T-cell (primary cell): ENCODE measurements at regions not wholly inside any gene's neighbourhood (a gene's known extent, or its start where the extent isn't known, plus 50 kb on each side); places are given as distances from the start of the nearest gene placed in this dataset.

ENCODE experiments used
- ATAC-seq, 4 experiments: fragments of 200-7000 bp in 3 of 4; fragments of 150-1000 bp in 1 of 4; cut with Tn5 transposase; replicated peaks in 1 of 4; 1 replicate in 3 of 4; 2 replicates in 1 of 4; pipeline ENCODE4 v1.10.0; 2021; ENCODE audit warnings: moderate library complexity in 3 of 4, mild to moderate bottlenecking in 2 of 4, moderate number of reproducible peaks in 1 of 4
- CTCF ChIA-PET, 2 donors: fragments of 300-600 bp; sonication (Branson Sonifier 250); formaldehyde crosslinking; loops; one replicate each; lab custom pipeline; 2022; ENCODE audit warnings: antibody characterized with exemption in 2 of 2; lab: Charles Lee
- POLR2A ChIA-PET, 2 donors: fragments of 300-600 bp; sonication (Branson Sonifier 250); formaldehyde crosslinking; loops; one replicate each; lab custom pipeline; 2022; ENCODE audit warnings: antibody characterized with exemption in 2 of 2; lab: Charles Lee
- DNase-seq, 35 experiments: peaks; one replicate each; pipeline versions ENCODE4 v3.0.0 to v3.0.0-alpha.2; 2013 to 2023
- H3K27ac ChIP-seq: one replicate; pipeline ENCODE4 v1.5.1; 2013; ENCODE audit warnings: low read length
- H3K27me3 ChIP-seq, 2 experiments: replicated peaks in 1 of 2; 1 replicate in 1 of 2; 2 replicates in 1 of 2; pipeline versions ENCODE4 v1.6.1 to v1.7.0; 2013; ENCODE audit warnings: low read length in 1 of 2, mixed read lengths in 1 of 2; ENCODE audit not compliant: control insufficient read depth in 2 of 2, insufficient read depth in 2 of 2; ENCODE audit errors: extremely low read depth in 1 of 2
- H3K36me3 ChIP-seq, 2 donors: 1 replicate in 1 of 2; 2 replicates in 1 of 2; pipeline versions ENCODE4 v1.6.1 to v1.7.0; 2013; ENCODE audit warnings: low read length in 1 of 2; ENCODE audit not compliant: control insufficient read depth in 2 of 2, insufficient read depth in 1 of 2; ENCODE audit errors: extremely low read depth in 1 of 2
- H3K4me1 ChIP-seq, 2 experiments: 1 replicate in 1 of 2; 2 replicates in 1 of 2; pipeline versions ENCODE4 v1.6.1 to v1.7.0; 2013; ENCODE audit warnings: low read length in 2 of 2, mixed read lengths in 1 of 2; ENCODE audit not compliant: insufficient read depth in 2 of 2, control insufficient read depth in 1 of 2; ENCODE audit errors: extremely low read depth in 1 of 2
- H3K4me3 ChIP-seq, 2 donors: 1 replicate in 1 of 2; 2 replicates in 1 of 2; pipeline versions ENCODE4 v1.5.1 to v1.7.0; 2013; ENCODE audit warnings: mild to moderate bottlenecking in 2 of 2, low read length in 1 of 2, moderate library complexity in 1 of 2; ENCODE audit not compliant: control insufficient read depth in 1 of 2; ENCODE audit errors: extremely low read depth in 1 of 2
- H3K9me3 ChIP-seq: 2 replicates; pipeline ENCODE4 v1.7.0; 2013
- H3K27ac Mint-ChIP-seq, 2 donors: one replicate each; pipeline ENCODE4 v1.8.0; 2020 to 2021; ENCODE audit warnings: mild to moderate bottlenecking in 2 of 2, mixed read lengths in 2 of 2
- H3K27me3 Mint-ChIP-seq, 2 donors: one replicate each; pipeline ENCODE4 v1.8.0; 2021 to 2022; ENCODE audit warnings: mixed read lengths in 2 of 2
- H3K36me3 Mint-ChIP-seq: one replicate; pipeline ENCODE4 v1.8.0; 2021; ENCODE audit warnings: mixed read lengths
- H3K4me1 Mint-ChIP-seq, 3 donors: one replicate each; pipeline ENCODE4 v1.8.0; 2020 to 2022; ENCODE audit warnings: mixed read lengths in 3 of 3, mild to moderate bottlenecking in 1 of 3
- H3K4me3 Mint-ChIP-seq, 3 donors: one replicate each; pipeline ENCODE4 v1.8.0; 2020 to 2022; ENCODE audit warnings: mild to moderate bottlenecking in 3 of 3, mixed read lengths in 3 of 3, moderate library complexity in 3 of 3
- H3K9me3 Mint-ChIP-seq, 3 donors: one replicate each; pipeline ENCODE4 v1.8.0; 2020 to 2022; ENCODE audit warnings: mixed read lengths in 3 of 3
- WGBS: methylation state at CpG from one replicate; pipeline ENCODE4 v1.1.5; 2013; ENCODE audit warnings: missing lambda C conversion rate; ENCODE audit not compliant: insufficient coverage; 5-methylcytosine and 5-hydroxymethylcytosine counted together

- H3K27ac Mint-ChIP-seq = no peak overlapping the region
- Histone ChIP-seq H3K27me3 (peaks cover 0 to 3% of the 10 kb centered on the region in 2 experiments), H3K4me3 (no peak overlapping the region), H3K27ac (no peak overlapping the region), H3K4me1 (no peaks in the 10 kb centered on the region), H3K36me3 (no peaks in the 10 kb centered on the region), H3K9me3 (no peaks in the 10 kb centered on the region)
- no peaks in the 10 kb centered on the region for H3K4me1 Mint-ChIP-seq
- ChIA-PET POLR2A (no interaction called here), CTCF (no interaction called here)
- ATAC-seq (no peak), DNase-seq (no peak)
- WGBS = no CpG with 5 or more reads among the region's 1 CpG
- no peaks in the 10 kb centered on the region for H3K36me3 Mint-ChIP-seq
- peaks cover 11 to 29% of the 10 kb centered on the region in 2 donors for H3K27me3 Mint-ChIP-seq
- no peaks in the 10 kb centered on the region for H3K9me3 Mint-ChIP-seq
- H3K4me3 Mint-ChIP-seq = no peak overlapping the region
Measured at GRCh38 chr16:80457871-80458270, 82.9 kb upstream of the DYNLRB2 start.

- Histone ChIP-seq H3K4me3 (no peak overlapping the region), H3K4me1 (no peaks in the 10 kb centered on the region), H3K27me3 (peaks cover 0 to 3% of the 10 kb centered on the region in 2 experiments), H3K36me3 (no peaks in the 10 kb centered on the region), H3K9me3 (no peaks in the 10 kb centered on the region), H3K27ac (no peak overlapping the region)
- peaks cover 12 to 22% of the 10 kb centered on the region in 2 donors for H3K27me3 Mint-ChIP-seq
- H3K27ac Mint-ChIP-seq = no peak overlapping the region
- POLR2A ChIA-PET = no interaction called here
- H3K9me3 Mint-ChIP-seq = peaks cover 0 to 3% (median 0%) of the 10 kb centered on the region in 3 donors
- no peak for ATAC-seq
- no peak overlapping the region for H3K4me3 Mint-ChIP-seq
- CTCF ChIA-PET = no interaction called here
- WGBS = 100% methylated on average over 1 of the region's 2 CpGs
- H3K36me3 Mint-ChIP-seq = no peaks in the 10 kb centered on the region
- no peaks in the 10 kb centered on the region for H3K4me1 Mint-ChIP-seq
- DNase-seq = no peak
Measured at GRCh38 chr16:80454802-80455201, 86.0 kb upstream of the DYNLRB2 start.

GRCh38 chr16:80449392-80449791 is 91.4 kb upstream of the DYNLRB2 start:
- H3K4me1 Mint-ChIP-seq = no peaks in the 10 kb centered on the region
- Histone ChIP-seq H3K27me3 (peaks cover 0 to 3% of the 10 kb centered on the region in 2 experiments), H3K27ac (no peak overlapping the region), H3K36me3 (no peaks in the 10 kb centered on the region), H3K4me3 (no peak overlapping the region), H3K9me3 (no peaks in the 10 kb centered on the region), H3K4me1 (no peaks in the 10 kb centered on the region)
- WGBS = 67% methylated on average over 7 of the region's 8 CpGs
- ChIA-PET POLR2A (interaction anchor here in 1 of 2 donors (0.6 kb wide), 1 partner anchor 1494 kb away, joined by 3 read pairs; no protein-coding TSS in a partner anchor), CTCF (no interaction called here)
- H3K27ac Mint-ChIP-seq = no peak overlapping the region
- no peak overlapping the region for H3K4me3 Mint-ChIP-seq
- H3K27me3 Mint-ChIP-seq = peaks cover 0 to 14% of the 10 kb centered on the region in 2 donors
- DNase-seq (no peak), ATAC-seq (no peak)
- no peaks in the 10 kb centered on the region for H3K36me3 Mint-ChIP-seq
- peaks cover 0 to 3% (median 0%) of the 10 kb centered on the region in 3 donors for H3K9me3 Mint-ChIP-seq

GRCh38 chr16:80447241-80447640 is 93.6 kb upstream of the DYNLRB2 start:
- Histone ChIP-seq H3K9me3 (no peaks in the 10 kb centered on the region), H3K27ac (no peak overlapping the region), H3K4me1 (no peaks in the 10 kb centered on the region), H3K4me3 (no peak overlapping the region), H3K36me3 (no peaks in the 10 kb centered on the region), H3K27me3 (no peaks in the 10 kb centered on the region)
- no peaks in the 10 kb centered on the region for H3K4me1 Mint-ChIP-seq
- ATAC-seq = no peak
- H3K36me3 Mint-ChIP-seq = no peaks in the 10 kb centered on the region
- H3K4me3 Mint-ChIP-seq = no peak overlapping the region
- ChIA-PET POLR2A (no interaction called here), CTCF (no interaction called here)
- H3K9me3 Mint-ChIP-seq = peaks cover 0 to 3% (median 0%) of the 10 kb centered on the region in 3 donors
- H3K27me3 Mint-ChIP-seq = peaks cover 2 to 18% of the 10 kb centered on the region in 2 donors
- no peak overlapping the region for H3K27ac Mint-ChIP-seq
- no peak for DNase-seq
- WGBS = 67% methylated on average over 1 of the region's 5 CpGs

- CTCF ChIA-PET = no interaction called here
- peaks cover 0 to 6% (median 6%) of the 10 kb centered on the region in 3 donors for H3K4me1 Mint-ChIP-seq
Measured at GRCh38 chr16:80442779-80443178, 98.0 kb upstream of the DYNLRB2 start.

GRCh38 chr16:80441935-80442334 is 98.9 kb upstream of the DYNLRB2 start:
- Mint-ChIP-seq H3K9me3 (no peaks in the 10 kb centered on the region), H3K4me1 (peaks cover 0 to 6% (median 6%) of the 10 kb centered on the region in 3 donors), H3K27me3 (peaks cover 6 to 9% of the 10 kb centered on the region in 2 donors), H3K36me3 (no peaks in the 10 kb centered on the region), H3K27ac (no peak overlapping the region), H3K4me3 (no peak overlapping the region)
- ChIA-PET POLR2A (no interaction called here), CTCF (no interaction called here)
- H3K9me3 ChIP-seq = no peaks in the 10 kb centered on the region
- no peak for DNase-seq
- no peak overlapping the region for H3K27ac ChIP-seq
- no peaks in the 10 kb centered on the region for H3K4me1 ChIP-seq
- no peaks in the 10 kb centered on the region for H3K36me3 ChIP-seq
- WGBS = 40% methylated on average over 1 of the region's 1 CpG
- no peak overlapping the region for H3K4me3 ChIP-seq
- no peak for ATAC-seq
- peaks cover 0 to 5% of the 10 kb centered on the region in 2 experiments for H3K27me3 ChIP-seq

More at GRCh38 chr16:80442779-80443178, 98.0 kb upstream of the DYNLRB2 start:
- Histone ChIP-seq H3K27me3 (peaks cover 0 to 4% of the 10 kb centered on the region in 2 experiments), H3K36me3 (no peaks in the 10 kb centered on the region), H3K9me3 (no peaks in the 10 kb centered on the region), H3K27ac (no peak overlapping the region), H3K4me3 (no peak overlapping the region), H3K4me1 (no peaks in the 10 kb centered on the region)
- Mint-ChIP-seq H3K36me3 (no peaks in the 10 kb centered on the region), H3K27me3 (peaks cover 5 to 6% of the 10 kb centered on the region in 2 donors), H3K27ac (no peak overlapping the region), H3K4me3 (no peak overlapping the region), H3K9me3 (no peaks in the 10 kb centered on the region)
- WGBS = no CpG with 5 or more reads among the region's 5 CpGs
- POLR2A ChIA-PET = no interaction called here
- ATAC-seq = no peak
- no peak for DNase-seq

- Mint-ChIP-seq H3K27ac (no peak overlapping the region), H3K27me3 (peaks cover 9% of the 10 kb centered on the region in 2 donors), H3K9me3 (no peaks in the 10 kb centered on the region), H3K4me3 (no peak overlapping the region), H3K4me1 (peaks cover 0 to 6% (median 6%) of the 10 kb centered on the region in 3 donors), H3K36me3 (no peaks in the 10 kb centered on the region)
- Histone ChIP-seq H3K4me1 (no peaks in the 10 kb centered on the region), H3K27ac (no peak overlapping the region), H3K4me3 (no peak overlapping the region), H3K36me3 (no peaks in the 10 kb centered on the region), H3K27me3 (peaks cover 0 to 5% of the 10 kb centered on the region in 2 experiments), H3K9me3 (no peaks in the 10 kb centered on the region)
- ATAC-seq (no peak), DNase-seq (no peak)
- ChIA-PET POLR2A (no interaction called here), CTCF (no interaction called here)
- WGBS = no CpG with 5 or more reads among the region's 2 CpGs
Measured at GRCh38 chr16:80440667-80441066, 100.1 kb upstream of the DYNLRB2 start.
